HFFc6 (cell line): ENCODE measurements at regions not wholly inside any gene's neighbourhood (a gene's known extent, or its start where the extent isn't known, plus 50 kb on each side); places are given as distances from the start of the nearest gene placed in this dataset.

Source experiments
- DNase-seq: peaks from one replicate; pipeline ENCODE4 v3.0.0-alpha.2; 2018
- H3K27ac Mint-ChIP-seq: 2 replicates; pipeline ENCODE4 v1.8.0; 2020; ENCODE audit warnings: mild to moderate bottlenecking, mixed read lengths
- H3K27me3 Mint-ChIP-seq: 2 replicates; pipeline ENCODE4 v1.8.0; 2021; ENCODE audit warnings: mild to moderate bottlenecking, moderate library complexity, mixed read lengths; ENCODE audit not compliant: insufficient read depth
- H3K36me3 Mint-ChIP-seq: 2 replicates; pipeline ENCODE4 v1.8.0; 2021; ENCODE audit warnings: low read depth, mixed read lengths
- H3K4me1 Mint-ChIP-seq: 2 replicates; pipeline ENCODE4 v1.8.0; 2020; ENCODE audit warnings: low read depth, mixed read lengths
- H3K4me3 Mint-ChIP-seq: 2 replicates; pipeline ENCODE4 v1.8.0; 2020; ENCODE audit warnings: mild to moderate bottlenecking, moderate library complexity, mixed read lengths
- H3K9me3 Mint-ChIP-seq: 2 replicates; pipeline ENCODE4 v1.8.0; 2020; ENCODE audit warnings: mild to moderate bottlenecking, mixed read lengths
- CTCF ChIP-seq: fragments of 200-600 bp; sonication (generic); IDR thresholded peaks from 2 replicates; pipeline ENCODE4 v1.5.0; 2021; ENCODE audit warnings: antibody characterized with exemption, mild to moderate bottlenecking

- Mint-ChIP-seq H3K27me3 (no peaks in the 10 kb centered on the region), H3K4me3 (peak overlapping the region; percentile 82), H3K36me3 (no peaks in the 10 kb centered on the region), H3K27ac (no peak overlapping the region; the same call in 1 of the 2 replicates), H3K9me3 (0 out of 2 replicates have a peak, but pooled peaks cover 3% of the 10 kb centered on the region), H3K4me1 (peaks cover 16% of the 10 kb centered on the region)
- no peak for DNase-seq
- TF ChIP-seq CTCF: no peak
Measured at GRCh38 chr9:79858508-79858907, 286.7 kb downstream of the TLE4 start.

- peak overlapping the region; percentile 1; the same call in 1 of the 2 replicates for H3K4me3 Mint-ChIP-seq
- 0 out of 2 replicates have a peak, but pooled peaks cover 3% of the 10 kb centered on the region for H3K9me3 Mint-ChIP-seq
- H3K27me3 Mint-ChIP-seq: no peaks in the 10 kb centered on the region; the same call in 1 of the 2 replicates
- DNase-seq: no peak
- peaks cover 16% of the 10 kb centered on the region for H3K4me1 Mint-ChIP-seq
- H3K27ac Mint-ChIP-seq: no peak overlapping the region
- no peak for TF ChIP-seq CTCF
- no peaks in the 10 kb centered on the region for H3K36me3 Mint-ChIP-seq
Measured at GRCh38 chr9:79857188-79857587, 285.4 kb downstream of the TLE4 start.

GRCh38 chr9:79847074-79847473, 275.3 kb downstream of the TLE4 start:
- H3K27me3 Mint-ChIP-seq: no peaks in the 10 kb centered on the region
- no peaks in the 10 kb centered on the region for H3K36me3 Mint-ChIP-seq
- H3K4me3 Mint-ChIP-seq: no peak overlapping the region
- no peak for DNase-seq
- H3K9me3 Mint-ChIP-seq: peaks cover 12% of the 10 kb centered on the region
- H3K27ac Mint-ChIP-seq: no peak overlapping the region
- no peak for TF ChIP-seq CTCF
- H3K4me1 Mint-ChIP-seq: no peaks in the 10 kb centered on the region

GRCh38 chr9:79829566-79830302, 258.0 kb downstream of the TLE4 start:
- TF ChIP-seq CTCF: no peak
- no peak overlapping the region for H3K4me3 Mint-ChIP-seq
- no peaks in the 10 kb centered on the region; the same call in 1 of the 2 replicates for H3K9me3 Mint-ChIP-seq
- no peaks in the 10 kb centered on the region for H3K36me3 Mint-ChIP-seq
- no peak overlapping the region for H3K27ac Mint-ChIP-seq
- H3K4me1 Mint-ChIP-seq: no peaks in the 10 kb centered on the region
- DNase-seq: no peak
- H3K27me3 Mint-ChIP-seq: peaks cover 14% of the 10 kb centered on the region

GRCh38 chr9:79824265-79824664, 252.5 kb downstream of the TLE4 start:
- Mint-ChIP-seq H3K4me3 (no peak overlapping the region), H3K4me1 (no peaks in the 10 kb centered on the region), H3K9me3 (no peaks in the 10 kb centered on the region; the same call in 1 of the 2 replicates), H3K27me3 (peaks cover 20% of the 10 kb centered on the region), H3K27ac (no peak overlapping the region), H3K36me3 (peaks cover 9% of the 10 kb centered on the region; the same call in 1 of the 2 replicates)
- DNase-seq: no peak
- no peak for TF ChIP-seq CTCF
